ENCODE measurements at regions not wholly inside any gene's neighbourhood (a gene's known extent, or its start where the extent isn't known, plus 50 kb on each side); places are given as distances from the start of the nearest gene placed in this dataset.

- TF ChIP-seq CTCF (IDR thresholded peaks at IDR 0.05) (no peak), POLR2AphosphoS5 (IDR thresholded peaks at IDR 0.05) (no peak), POLR2A (IDR thresholded peaks at IDR 0.05) (no peak)
Observed at GRCh38 chr1:229875086-229875485, 192.0 kb upstream of the GALNT2 start.

Data from prostate gland (tissue), 2 donors.